A204.1 (cell line): ENCODE measurements at regions not wholly inside any gene's neighbourhood (a gene's known extent, or its start where the extent isn't known, plus 50 kb on each side); places are given as distances from the start of the nearest gene placed in this dataset.
"Not testable (repeated sequence)": the region's sequence is repeated elsewhere in the genome, so short reads cannot be mapped to it uniquely, and the experiment has no call there.

ENCODE experiments used
- FAIRE-seq: peaks from 2 replicates; lab custom pipeline; 2012; peaks lifted over from hg19 to GRCh38; lab: Jason Lieb, UNC

DNA sequence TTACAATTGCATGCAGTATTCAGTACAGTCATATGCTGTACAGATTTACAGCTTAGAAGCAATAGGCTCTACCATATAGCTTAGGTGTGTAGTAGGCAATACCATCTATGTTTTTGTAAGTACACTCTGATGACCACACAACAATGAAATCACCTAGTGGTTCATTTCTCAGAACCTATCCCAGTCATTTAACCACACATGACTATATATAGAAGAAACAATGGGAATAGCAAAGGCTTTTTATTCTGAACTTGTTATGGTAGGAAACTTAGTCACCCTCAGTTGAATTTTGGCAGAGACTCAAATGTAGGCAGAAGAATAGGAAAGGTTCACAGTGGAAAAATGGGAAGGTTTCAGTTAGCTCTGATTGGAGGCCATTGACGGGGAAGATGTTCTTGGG is 1075.1 kb upstream of the MIR17HG start:
- no peak for FAIRE-seq

DNA sequence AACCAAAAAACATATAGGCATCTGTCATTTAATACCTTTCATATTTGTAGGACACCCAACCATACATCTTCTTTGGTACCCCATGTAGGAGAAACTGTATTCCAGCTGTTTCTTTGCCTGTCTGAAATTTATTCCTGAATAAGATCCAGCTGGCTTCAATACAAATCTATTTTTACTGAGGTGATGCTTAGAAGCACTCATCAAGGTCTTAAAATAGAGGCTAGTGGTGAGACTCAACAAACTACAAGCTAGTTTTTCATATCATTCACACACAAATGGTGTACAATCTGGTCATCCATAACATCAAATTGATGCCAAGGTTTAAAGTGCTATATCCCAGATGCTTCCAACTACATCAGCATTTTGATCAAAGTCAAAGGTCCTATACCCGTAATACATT is 1071.3 kb upstream of the MIR17HG start:
- FAIRE-seq = no peak

DNA sequence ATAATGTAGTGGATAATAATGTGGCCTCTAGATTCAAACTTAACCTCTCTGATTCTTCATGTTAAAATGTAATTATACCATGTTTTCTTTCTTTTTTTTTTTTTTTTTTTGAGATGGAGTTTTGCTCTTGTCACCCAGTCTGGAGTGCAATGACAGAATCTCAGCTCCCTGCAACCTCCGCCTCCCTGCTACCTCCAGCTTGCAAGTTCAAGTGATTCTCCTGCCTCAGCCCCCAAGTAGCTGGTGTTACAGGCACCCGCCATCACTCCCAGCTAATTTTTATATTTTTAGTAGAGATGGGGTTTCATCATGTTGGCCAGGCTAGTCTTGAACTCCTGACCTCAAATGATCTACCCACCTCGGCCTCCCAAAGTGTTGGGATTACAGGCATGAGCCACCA is 1069.3 kb upstream of the MIR17HG start:
- FAIRE-seq = not testable (repeated sequence)

DNA sequence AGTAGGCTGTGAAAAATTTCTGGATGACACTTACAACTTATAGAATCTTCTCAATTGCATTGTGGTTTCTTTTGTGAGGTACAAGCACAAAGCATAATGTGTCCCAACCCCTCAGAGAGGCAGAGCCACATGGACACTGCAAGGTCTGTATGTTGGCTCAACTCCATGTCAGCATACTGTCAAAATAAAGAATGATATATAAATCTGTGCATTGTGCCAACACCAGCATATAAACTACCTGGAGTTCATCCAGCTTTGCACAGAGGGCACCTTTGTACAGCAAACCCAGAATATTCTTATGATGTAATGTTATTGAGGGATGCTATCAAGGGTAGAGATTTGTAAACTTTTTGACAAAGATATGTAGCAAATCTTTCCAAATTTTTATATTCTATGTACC is 1065.8 kb upstream of the MIR17HG start:
- no peak for FAIRE-seq

DNA sequence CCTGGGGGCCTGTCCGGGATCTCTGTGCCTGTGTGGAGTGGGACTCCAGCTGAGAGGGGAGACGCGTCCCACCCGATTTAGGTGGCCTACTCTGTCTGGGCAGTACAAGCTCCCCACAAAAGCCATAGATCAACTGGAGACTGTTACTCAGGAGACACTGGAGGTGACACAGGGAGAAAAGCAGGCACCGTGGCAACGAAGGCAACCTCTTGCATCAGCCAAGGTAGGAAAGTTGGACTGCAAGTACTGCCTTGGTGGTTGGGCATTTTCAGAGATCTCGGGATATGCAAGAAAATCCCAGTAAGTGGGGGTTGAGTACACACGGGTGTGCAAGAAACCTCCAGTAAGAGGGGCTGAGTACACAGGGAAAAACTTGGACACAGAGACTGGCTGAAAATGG is 1060.0 kb upstream of the MIR17HG start:
- no peak for FAIRE-seq

DNA sequence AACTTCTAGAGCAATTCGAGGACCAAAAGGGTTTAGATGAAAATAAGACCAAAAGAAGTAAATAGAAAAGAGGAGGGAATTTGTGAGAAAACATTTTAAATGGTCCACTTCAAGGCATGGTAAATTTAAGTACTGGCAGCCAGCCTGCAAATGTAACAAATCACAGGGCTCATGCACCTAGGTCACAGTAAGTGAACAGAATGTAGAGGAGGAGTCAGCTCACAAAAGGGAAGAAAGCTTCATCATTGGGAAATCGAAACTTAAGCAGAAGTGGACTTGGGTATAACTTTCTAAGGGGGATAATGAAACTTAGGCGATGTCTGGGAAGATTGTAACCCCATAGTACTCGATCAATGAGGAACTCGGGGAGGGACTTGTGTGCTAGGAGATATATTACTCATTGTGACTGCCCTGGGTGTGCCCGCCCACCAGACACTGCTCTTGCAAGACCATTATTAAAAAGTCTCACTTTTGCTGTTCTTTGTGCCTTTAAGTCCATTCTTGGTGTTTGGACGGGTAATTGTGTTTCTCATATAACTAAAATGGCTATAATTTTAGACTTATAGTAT is 1053.6 kb upstream of the MIR17HG start:
- FAIRE-seq = no peak

DNA sequence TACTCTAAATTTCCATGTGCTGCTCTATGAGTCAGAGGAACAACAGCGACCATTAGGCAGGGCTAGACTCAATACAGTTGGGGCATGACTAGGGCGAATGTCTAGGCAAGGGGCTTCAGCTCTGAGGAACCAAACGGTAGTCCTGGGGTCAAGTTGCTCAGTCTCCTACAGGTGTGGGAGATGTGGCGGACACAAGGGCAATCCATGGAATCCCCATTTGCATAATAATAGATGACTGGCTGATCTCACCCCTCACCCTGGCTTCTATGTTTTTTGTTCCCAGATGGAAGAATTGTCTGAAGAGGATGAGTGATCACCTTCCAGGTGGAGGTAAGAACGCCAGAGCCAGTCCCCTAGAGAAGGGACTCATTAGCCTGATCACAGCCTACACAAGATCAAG is 1048.2 kb upstream of the MIR17HG start:
- no peak for FAIRE-seq

DNA sequence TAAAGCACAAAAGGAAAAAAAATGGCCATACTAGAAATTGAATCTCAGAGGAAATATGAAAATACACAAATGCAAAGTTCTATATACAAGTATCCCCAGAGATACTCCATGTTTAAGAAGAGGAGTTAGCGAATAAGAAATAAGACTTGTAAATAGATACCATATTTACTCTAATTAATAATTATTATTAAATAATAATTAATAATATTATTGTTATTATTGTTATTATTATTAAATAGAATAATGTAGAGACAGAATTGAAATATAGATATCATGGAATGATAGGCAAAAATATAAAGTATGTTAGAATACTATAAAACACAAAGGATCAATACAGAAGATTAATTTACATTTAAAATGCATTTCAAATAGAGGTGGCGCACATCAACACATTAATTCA is 1047.5 kb upstream of the MIR17HG start:
- peak; percentile 78 for FAIRE-seq

DNA sequence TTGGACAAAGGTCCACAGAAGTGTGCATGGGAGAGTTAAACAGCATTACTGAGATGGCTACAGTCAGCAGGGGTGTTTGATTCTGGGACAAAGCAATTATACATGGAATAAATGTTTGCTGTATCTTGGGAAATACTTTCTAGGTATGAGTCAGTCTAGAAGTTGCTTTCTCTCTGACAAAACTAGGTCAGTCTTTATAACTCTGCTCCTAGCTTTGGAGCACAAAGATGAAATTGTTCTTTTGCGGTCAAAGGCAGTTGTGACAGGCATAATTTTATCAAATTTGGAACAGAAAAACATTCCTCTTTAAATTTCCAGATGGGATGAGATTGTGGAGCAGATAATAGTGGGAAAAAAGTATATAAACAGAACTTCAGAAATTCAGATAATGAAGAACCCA is 1045.4 kb upstream of the MIR17HG start:
- FAIRE-seq = no peak

DNA sequence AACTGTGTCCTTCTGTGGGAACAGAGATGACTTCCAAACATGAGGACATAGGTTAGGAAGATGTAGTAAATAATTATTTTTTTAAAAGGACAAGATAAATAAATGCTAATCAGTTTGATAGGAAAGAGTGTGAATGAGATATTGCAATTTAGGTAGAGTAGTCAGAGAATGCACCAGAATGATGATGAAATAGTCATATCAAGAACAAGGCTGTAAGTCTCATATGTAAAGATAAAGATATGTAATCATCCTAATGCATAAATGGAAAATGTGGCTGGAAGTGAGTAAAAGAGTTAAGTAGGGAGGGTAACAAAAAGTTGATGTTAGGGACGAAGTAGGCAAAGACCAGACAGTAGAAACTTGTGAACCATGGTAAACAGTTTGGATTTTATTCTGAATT is 1041.7 kb upstream of the MIR17HG start:
- no peak for FAIRE-seq

DNA sequence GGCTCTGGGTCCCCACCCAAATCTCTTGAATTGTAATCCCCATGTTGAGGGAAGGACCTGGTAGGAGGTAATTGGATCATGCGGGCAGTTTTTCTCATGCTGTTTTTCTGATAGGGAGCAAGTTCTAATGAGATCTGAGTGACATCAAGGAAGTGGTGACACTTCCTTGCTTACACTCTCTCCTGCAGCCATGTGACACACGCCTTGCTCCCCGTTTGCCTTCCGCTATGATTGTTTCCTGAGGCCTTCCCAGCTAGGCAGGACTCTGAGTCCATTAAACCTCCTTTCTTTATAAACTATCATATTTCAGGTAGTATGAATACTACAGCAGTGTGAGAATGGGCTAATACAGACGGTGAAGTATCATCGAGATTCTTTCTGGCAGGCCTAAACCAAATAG is 1040.4 kb upstream of the MIR17HG start:
- no peak for FAIRE-seq

DNA sequence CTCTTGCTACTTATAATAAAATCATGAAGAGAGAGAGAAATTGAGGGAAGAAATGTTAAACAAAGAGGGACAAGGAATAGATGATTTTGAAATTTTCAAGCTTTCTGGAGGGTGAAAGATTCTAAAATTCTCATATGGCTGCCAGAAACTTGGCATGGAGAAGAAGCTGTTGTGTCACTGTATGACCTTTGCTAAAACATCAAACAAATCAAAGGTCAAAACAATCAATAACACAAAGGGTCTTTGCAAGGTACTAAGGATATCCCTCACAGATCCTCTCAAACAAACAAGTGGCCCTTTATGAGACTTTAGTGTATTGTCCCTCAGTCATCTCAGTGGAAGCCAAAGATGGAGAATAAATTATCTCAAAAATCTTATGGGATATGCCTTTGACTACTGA is 1039.2 kb upstream of the MIR17HG start:
- no peak for FAIRE-seq

DNA sequence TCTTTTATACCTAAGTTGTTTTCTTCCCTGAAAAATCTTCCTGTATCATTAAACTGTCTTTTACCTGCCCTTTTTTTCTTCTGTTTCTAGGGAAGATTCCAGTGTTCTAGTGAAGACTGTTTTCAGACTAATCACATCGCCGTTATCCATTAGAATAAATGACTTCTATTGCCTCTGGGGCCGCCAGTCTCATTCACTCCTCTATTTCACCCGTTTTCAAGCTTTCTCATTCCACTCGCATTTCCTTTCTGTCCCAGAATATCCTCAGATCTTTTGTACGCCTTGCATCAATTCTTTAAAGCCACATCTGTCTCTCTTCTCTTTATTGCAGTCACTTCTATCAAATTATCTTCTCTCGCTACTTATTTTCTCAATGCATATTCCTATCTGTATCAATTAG is 1035.6 kb upstream of the MIR17HG start:
- no peak for FAIRE-seq

DNA sequence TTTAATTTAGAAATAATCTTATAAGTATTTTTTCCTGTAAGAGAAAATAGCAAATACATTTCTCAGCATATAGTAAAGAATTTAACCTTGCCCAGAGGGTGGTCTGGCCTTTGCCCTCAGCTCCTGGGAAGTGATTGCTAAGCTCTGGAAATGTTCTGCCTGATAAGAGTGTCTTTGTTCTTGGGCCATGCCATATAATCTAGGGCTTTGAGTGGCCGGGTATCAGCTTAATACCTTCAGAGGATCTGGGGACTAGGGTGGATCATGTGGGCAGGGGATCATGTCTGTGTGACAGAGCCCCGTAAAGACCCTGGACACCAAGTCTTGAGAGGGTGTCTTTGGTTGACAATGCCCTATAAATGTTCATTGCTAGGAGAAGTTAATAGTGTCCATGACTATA is 1032.4 kb upstream of the MIR17HG start:
- no peak for FAIRE-seq

DNA sequence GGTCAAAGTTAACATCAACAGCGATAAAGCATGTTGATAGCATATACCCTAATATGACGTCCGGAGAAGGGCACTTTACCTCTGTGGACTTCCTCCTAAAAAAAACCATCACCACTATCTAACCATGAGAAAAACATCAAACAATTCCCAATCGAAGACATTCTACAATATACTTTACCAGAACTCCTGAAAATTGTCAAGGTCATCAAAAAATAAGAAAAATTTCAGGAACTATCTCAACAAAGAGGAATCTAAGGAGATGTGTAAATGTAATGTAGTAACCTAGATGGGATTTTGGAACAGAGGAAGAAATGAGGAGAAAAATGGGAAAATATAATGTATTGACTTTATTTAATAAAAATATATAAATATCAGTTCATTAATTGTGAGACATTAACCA is 1026.8 kb upstream of the MIR17HG start:
- no peak for FAIRE-seq

DNA sequence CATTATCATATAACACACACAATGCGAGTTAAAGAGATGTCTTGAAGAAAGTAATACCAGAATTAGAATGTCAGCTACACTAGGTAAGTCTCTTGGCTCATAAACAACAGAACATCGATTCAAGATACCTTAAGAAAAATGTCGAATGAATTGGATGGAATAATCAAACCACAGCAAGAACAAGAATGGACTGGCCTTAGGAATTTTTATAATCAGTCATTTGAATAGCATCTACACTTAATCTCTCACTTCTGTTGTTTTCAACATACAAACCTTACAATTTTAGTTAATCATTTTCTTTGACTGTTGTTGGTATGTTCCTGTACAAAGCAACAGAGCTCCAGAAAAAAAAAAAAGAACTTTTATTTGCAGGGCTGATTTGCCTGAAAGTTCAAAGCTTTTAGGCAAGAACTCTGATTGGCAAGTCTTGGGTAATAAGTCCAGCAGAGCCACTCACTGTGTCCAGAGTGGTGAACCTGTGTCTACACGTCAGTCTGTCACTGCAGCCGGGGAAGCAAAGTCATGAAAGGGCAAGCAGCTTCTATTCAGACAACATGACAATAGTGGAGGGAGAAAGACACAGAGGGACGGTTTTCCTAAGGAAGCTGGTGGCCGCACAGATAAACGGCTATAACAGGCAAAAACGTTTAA is 1026.1 kb upstream of the MIR17HG start:
- no peak for FAIRE-seq

DNA sequence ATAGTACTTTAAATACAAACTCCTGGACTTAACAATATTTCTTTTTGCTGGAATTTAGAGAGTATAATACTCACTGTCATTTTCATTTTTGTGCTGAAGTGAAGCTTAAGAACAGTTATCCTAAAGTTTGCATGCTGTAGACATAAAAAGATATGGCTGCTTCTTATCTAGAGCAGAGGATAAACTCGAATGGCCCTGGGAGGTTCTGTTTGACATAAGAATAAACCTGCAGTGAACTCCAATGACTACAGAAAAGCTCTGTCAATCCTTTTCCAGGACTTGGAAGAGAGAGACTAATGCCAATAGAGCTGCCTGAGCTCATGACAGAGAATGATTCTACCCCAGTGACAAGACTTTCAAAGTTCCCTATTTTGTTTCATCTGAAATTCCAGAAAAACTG is 1017.8 kb upstream of the MIR17HG start:
- FAIRE-seq = no peak

DNA sequence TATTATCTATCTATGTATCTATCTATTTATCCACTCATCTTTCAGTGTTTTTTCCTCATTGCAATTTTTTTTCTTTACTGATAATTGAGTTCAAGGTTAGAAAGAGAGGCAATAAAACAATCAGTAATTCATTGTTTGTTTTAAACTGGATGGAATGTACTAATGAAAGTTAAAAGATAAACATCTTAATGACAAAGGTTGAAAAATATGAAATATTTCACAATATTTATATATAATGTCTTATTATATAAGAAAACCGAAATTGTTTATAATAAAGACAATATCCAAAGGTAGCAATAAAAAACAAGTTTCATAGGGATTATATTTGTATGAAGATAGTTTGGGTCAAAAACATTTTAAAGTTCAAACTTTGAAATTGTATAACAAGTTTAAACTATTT is 1015.5 kb upstream of the MIR17HG start:
- peak; percentile 71 for FAIRE-seq

DNA sequence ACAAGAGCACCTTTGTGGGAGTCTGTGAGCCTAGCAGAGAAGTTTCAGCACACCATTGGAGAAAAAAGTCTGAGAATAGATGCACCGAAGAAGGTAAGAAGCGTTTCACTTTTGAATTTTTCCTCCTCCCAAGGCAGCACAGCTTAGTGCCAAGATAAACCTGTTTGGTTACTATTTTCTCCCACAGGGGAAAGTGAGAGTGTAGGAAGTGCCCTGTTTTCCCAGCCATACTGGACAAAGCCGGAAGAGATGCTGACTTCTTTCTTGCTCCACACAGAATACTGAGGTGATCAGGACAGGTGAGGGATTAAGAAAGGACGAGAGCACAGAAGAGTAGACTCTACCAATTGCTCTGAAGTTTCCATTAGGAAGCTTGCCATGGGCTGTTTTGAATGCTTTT is 1011.0 kb upstream of the MIR17HG start:
- no peak for FAIRE-seq

DNA sequence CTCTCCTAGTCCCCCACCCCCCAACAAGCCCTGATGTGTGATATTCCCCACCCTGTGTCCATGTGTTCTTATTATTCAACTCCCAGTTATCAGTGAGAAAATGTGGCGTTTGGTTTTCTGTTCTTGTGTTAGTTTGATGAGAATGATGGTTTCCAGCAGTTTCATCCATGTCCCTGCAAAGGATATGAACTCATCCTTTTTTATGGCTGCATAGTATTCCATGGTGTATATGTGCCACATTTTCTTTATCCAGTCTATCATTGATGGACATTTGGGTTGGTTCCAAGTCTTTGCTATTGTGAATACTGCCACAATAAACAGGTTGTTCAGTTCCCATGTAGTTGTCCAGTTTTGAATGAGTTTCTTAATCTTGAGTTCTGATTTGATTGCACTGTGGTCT is 1006.1 kb upstream of the MIR17HG start:
- not testable (repeated sequence) for FAIRE-seq

DNA sequence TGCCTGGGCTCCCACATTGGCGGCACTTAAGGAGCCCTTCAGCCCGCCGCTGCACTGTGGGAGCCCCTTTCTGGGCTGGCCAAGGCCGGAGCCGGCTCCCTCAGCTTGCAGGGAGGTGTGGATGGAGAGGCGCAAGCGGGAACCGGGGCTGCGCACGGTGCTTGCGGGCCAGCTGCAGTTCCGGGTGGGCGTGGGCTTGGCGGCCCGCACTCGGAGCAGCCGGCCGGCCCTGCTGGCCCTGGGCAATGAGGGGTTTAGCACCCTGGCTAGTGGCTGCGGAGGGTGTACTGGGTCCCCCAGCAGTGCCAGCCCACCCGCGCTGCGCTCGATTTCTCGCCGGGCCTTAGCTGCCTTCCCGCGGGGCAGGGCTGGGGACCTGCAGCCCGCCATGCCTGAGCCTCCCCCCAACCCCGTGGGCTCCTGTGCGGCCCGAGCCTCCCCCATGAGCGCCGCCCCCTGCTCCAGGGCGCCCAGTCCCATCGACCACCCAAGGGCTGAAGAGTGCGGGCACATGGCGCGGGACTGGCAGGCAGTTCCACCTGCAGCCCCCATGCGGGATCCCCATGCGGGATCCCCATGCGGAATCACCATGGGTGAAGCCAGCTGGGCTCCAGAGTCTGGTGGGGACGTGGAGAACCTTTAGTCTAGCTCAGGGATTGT is 998.9 kb upstream of the MIR17HG start:
- not testable (repeated sequence) for FAIRE-seq

DNA sequence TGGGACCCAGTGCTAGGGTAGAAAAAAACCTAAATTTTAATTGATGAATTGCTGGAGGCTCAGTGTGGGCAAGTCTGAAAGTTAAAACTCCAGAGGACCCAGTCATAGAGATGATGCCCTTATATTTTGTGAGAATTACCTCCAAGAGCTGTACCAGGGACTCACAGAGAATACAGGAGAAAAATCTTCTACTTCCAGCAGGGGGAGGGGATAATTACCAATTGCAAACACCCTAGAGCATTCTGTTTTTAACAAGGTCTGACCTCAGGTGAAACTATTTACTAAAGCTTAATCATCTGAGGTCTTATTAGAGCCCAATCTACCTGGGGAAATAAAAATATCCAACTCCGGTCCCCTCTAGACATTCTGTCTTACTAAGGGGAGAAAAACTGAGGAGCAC is 994.7 kb upstream of the MIR17HG start:
- no peak for FAIRE-seq

DNA sequence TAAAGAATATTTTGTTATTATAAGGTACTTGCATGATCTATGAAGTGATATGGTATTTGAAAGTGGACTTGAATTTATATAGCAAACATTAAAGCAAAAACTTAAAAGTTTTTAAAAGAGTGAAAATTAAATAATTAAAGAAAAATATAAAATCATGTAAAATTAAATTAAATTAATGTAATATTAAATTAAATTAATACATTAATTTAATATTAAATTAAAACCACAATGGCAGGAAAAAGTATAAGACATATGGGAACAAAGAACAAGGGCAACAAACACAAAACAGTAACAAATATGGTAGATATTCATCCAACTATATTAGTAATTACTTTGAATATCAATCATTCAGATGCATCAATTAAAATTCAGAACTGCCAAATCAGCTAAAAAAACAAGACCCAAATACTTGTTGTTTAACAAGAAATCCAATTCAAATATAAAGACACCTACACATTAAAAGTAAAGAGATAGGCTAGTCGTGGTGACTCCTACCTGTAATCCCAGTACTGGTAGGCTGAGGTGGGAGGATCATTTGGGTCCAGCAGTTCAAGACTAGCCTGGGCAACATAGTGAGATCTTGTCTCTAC is 992.2 kb upstream of the MIR17HG start:
- peak; percentile 92 for FAIRE-seq

DNA sequence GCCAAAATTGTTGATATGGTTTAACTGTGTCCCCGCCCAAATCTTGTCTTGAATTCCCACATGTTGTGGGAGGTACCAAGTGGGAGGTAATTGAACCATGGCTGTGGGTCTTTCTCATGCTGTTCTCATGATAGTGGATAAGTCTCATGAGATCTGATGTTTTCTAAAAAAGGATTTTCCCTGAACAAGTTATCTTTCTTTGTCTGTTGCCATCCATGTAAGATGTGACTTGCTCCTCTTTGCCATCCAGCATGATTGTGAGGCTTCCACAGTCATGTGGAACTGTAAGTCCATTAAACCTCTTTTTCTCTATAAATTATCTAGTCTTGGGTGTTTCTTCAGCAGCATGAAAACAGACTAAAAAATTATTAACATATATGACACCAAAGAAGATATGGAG is 986.7 kb upstream of the MIR17HG start:
- no peak for FAIRE-seq
